Keratinocyte (primary cell): ENCODE measurements at regions not wholly inside any gene's neighbourhood (a gene's known extent, or its start where the extent isn't known, plus 50 kb on each side); places are given as distances from the start of the nearest gene placed in this dataset.

ENCODE experiments used
- CTCF ChIP-seq, 3 experiments: IDR thresholded peaks in 1 of 3; conservative IDR thresholded peaks in 1 of 3; optimal IDR thresholded peaks in 1 of 3; 2 replicates in 2 of 3; 3 replicates in 1 of 3; pipeline versions ENCODE3 to v1.5.1; 2011; ENCODE audit warnings: low read length in 3 of 3, mild to moderate bottlenecking in 3 of 3, moderate library complexity in 2 of 3, control low read depth in 1 of 3, inconsistent platforms in 1 of 3; ENCODE audit not compliant: insufficient read depth in 2 of 3; ENCODE audit errors: extremely low read depth in 1 of 3
- EZH2 ChIP-seq: IDR thresholded peaks from one replicate; pipeline ENCODE4 v1.6.1; 2012; ENCODE audit warnings: inconsistent platforms, mild to moderate bottlenecking, low read length, moderate library complexity

- TF ChIP-seq CTCF (optimal IDR thresholded peaks at IDR 0.05 in 1 of 3, IDR thresholded peaks at IDR 0.05 in 1 of 3, conservative IDR thresholded peaks at IDR 0.05 in 1 of 3; ENCODE audit: extremely low read depth in 1 of 3, insufficient read depth in 2 of 3, low read length in 3 of 3): no peak
- TF ChIP-seq EZH2: no peak
Measured at GRCh38 chr13:33485247-33485646, 199.7 kb upstream of the STARD13 start.
